ENCODE measurements at regions not wholly inside any gene's neighbourhood (a gene's known extent, or its start where the extent isn't known, plus 50 kb on each side); places are given as distances from the start of the nearest gene placed in this dataset.

DNA sequence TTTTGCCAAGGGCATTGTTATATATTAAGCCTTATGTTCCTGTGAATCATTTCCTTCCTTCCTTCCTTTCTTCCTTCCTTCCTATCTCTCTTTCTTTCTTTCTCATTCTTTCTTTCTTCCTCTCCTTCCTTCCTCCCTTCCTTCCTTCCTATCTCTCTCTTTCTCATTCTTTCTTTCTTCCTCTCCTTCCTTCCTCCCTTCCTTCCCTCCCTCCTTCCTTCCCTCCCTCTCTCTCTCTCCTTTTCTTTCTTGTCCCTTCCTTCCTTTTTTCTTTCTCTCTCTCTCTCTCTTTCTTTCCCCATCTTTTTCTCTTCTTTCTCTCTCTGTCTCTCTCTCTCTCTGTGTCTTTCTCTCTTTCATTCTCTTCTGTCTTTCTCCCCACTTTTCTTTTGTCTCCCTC, 226.6 kb downstream of the ETNK1 start:
- Histone ChIP-seq H3K4me2 (ENCODE audit: control insufficient read depth, extremely low read depth, insufficient read depth, low read depth, low read length) (no peak overlapping the region), H3K9ac (ENCODE audit: control insufficient read depth, extremely low read depth, insufficient read depth, low read length) (no peak overlapping the region), H3K4me1 (ENCODE audit: control insufficient read depth, extremely low read depth, insufficient read depth, low read length) (peaks cover 2% of the 10 kb centered on the region), H2AFZ (ENCODE audit: control insufficient read depth, low read length) (no peak overlapping the region), H3K9me1 (ENCODE audit: control insufficient read depth, extremely low read depth, insufficient read depth, low read length) (no peaks in the 10 kb centered on the region), H3K27me3 (ENCODE audit: control insufficient read depth, extremely low read depth, insufficient read depth, low read length) (no peaks in the 10 kb centered on the region), H4K20me1 (ENCODE audit: control insufficient read depth, extremely low read depth, insufficient read depth, low read length) (no peaks in the 10 kb centered on the region), H3K36me3 (ENCODE audit: control insufficient read depth in 2 of 2, extremely low read depth in 1 of 2, insufficient read depth in 2 of 2, low read length in 2 of 2) (no peaks in the 10 kb centered on the region), H3K9me3 (ENCODE audit: control insufficient read depth, low read depth, low read length) (no peaks in the 10 kb centered on the region), H3K4me3 (ENCODE audit: control insufficient read depth in 2 of 3, extremely low read depth in 1 of 3, insufficient read depth in 2 of 3, low read depth in 1 of 3, low read length in 3 of 3) (no peak overlapping the region), H3K27ac (ENCODE audit: control insufficient read depth, insufficient read depth, low read length) (no peak overlapping the region), H3K79me2 (ENCODE audit: control insufficient read depth, insufficient read depth, low read length) (no peaks in the 10 kb centered on the region)
- dilution Hi-C loops (cut with MboI; ENCODE audit: extremely low pct_ligation_motif_present, low sequenced_read_pairs): no loop called here
- no peak for TF ChIP-seq CTCF (optimal IDR thresholded peaks at IDR 0.05 in 1 of 3, IDR thresholded peaks at IDR 0.05 in 1 of 3, conservative IDR thresholded peaks at IDR 0.05 in 1 of 3; ENCODE audit: extremely low read depth in 1 of 3, insufficient read depth in 2 of 3, low read length in 3 of 3)
- no peak for TF ChIP-seq EZH2 (IDR thresholded peaks at IDR 0.05; ENCODE audit: low read length)
- DNase-seq (ENCODE audit: low read depth, low spot score): no peak
- FAIRE-seq: no peak

DNA sequence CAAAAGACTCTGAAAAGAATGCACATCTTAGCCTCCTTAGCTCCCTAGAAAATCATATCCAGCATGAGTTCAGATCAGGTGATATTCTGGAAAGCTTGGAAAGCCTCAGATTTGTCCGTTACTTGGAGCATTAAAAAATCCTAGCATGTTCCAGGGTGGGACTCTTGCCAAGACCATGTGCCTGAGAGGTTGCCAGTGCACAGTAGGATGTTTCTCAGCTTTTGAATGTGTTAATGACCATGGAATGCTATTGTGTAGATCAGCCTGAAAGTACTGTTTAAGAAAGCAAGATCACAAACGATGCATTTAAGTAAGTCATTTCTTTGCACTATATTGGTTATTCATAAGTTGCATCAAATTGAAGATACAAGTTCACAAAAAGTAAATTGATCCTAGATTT, 230.5 kb downstream of the ETNK1 start:
- Histone ChIP-seq H3K27me3 (ENCODE audit: control insufficient read depth, extremely low read depth, insufficient read depth, low read length) (no peaks in the 10 kb centered on the region), H3K27ac (ENCODE audit: control insufficient read depth, insufficient read depth, low read length) (no peak overlapping the region), H4K20me1 (ENCODE audit: control insufficient read depth, extremely low read depth, insufficient read depth, low read length) (no peaks in the 10 kb centered on the region), H3K9me3 (ENCODE audit: control insufficient read depth, low read depth, low read length) (no peaks in the 10 kb centered on the region), H2AFZ (ENCODE audit: control insufficient read depth, low read length) (no peak overlapping the region), H3K4me1 (ENCODE audit: control insufficient read depth, extremely low read depth, insufficient read depth, low read length) (peaks cover 11% of the 10 kb centered on the region), H3K9ac (ENCODE audit: control insufficient read depth, extremely low read depth, insufficient read depth, low read length) (no peak overlapping the region), H3K79me2 (ENCODE audit: control insufficient read depth, insufficient read depth, low read length) (no peaks in the 10 kb centered on the region), H3K4me2 (ENCODE audit: control insufficient read depth, extremely low read depth, insufficient read depth, low read depth, low read length) (no peak overlapping the region), H3K9me1 (ENCODE audit: control insufficient read depth, extremely low read depth, insufficient read depth, low read length) (no peaks in the 10 kb centered on the region), H3K4me3 (ENCODE audit: control insufficient read depth in 2 of 3, extremely low read depth in 1 of 3, insufficient read depth in 2 of 3, low read depth in 1 of 3, low read length in 3 of 3) (no peak overlapping the region), H3K36me3 (ENCODE audit: control insufficient read depth in 2 of 2, extremely low read depth in 1 of 2, insufficient read depth in 2 of 2, low read length in 2 of 2) (no peaks in the 10 kb centered on the region)
- DNase-seq (ENCODE audit: low read depth, low spot score): no peak
- dilution Hi-C loops (cut with MboI; ENCODE audit: extremely low pct_ligation_motif_present, low sequenced_read_pairs): no loop called here
- no peak for TF ChIP-seq CTCF (optimal IDR thresholded peaks at IDR 0.05 in 1 of 3, IDR thresholded peaks at IDR 0.05 in 1 of 3, conservative IDR thresholded peaks at IDR 0.05 in 1 of 3; ENCODE audit: extremely low read depth in 1 of 3, insufficient read depth in 2 of 3, low read length in 3 of 3)
- no peak for TF ChIP-seq EZH2 (IDR thresholded peaks at IDR 0.05; ENCODE audit: low read length)
- no peak for FAIRE-seq

Data from keratinocyte (primary cell).